ENCODE measurements at regions not wholly inside any gene's neighbourhood (a gene's known extent, or its start where the extent isn't known, plus 50 kb on each side); places are given as distances from the start of the nearest gene placed in this dataset.
"Not testable (repeated sequence)": the region's sequence is repeated elsewhere in the genome, so short reads cannot be mapped to it uniquely, and the experiment has no call there.

- Histone ChIP-seq H3K27me3 (no peaks in the 10 kb centered on the region), H3K27ac (no peak overlapping the region), H3K4me3 (no peak overlapping the region), H3K36me3 (no peaks in the 10 kb centered on the region), H3K9me3 (no peaks in the 10 kb centered on the region), H3K4me1 (peaks cover 0 to 10% (median 0%) of the 10 kb centered on the region in 4 donors)
- TF ChIP-seq CTCF (IDR thresholded peaks at IDR 0.05), result no peak
- TF ChIP-seq EP300 (IDR thresholded peaks at IDR 0.05), result no peak
- TF ChIP-seq POLR2A (IDR thresholded peaks at IDR 0.05), result no peak
- DNase-seq (ENCODE audit: low spot score in 2 of 2), result no peak
- 72 to 84% methylated on average over 1 of the region's 1 CpG for WGBS, 2 donors
Observed at GRCh38 chr21:15976807-15977206, 247.0 kb downstream of the USP25 start.

GRCh38 chr21:15978215-15978738 lies 248.5 kb downstream of the USP25 start:
- no peak overlapping the region for H3K4me3 ChIP-seq
- H3K27me3 ChIP-seq, result no peaks in the 10 kb centered on the region
- H3K36me3 ChIP-seq, result no peaks in the 10 kb centered on the region
- H3K4me1 ChIP-seq, result peaks cover 0 to 10% (median 0%) of the 10 kb centered on the region in 4 donors
- no peak overlapping the region for H3K27ac ChIP-seq
- no peak for TF ChIP-seq POLR2A (IDR thresholded peaks at IDR 0.05)
- no peak for TF ChIP-seq CTCF (IDR thresholded peaks at IDR 0.05)
- no peak for TF ChIP-seq EP300 (IDR thresholded peaks at IDR 0.05)
- DNase-seq (ENCODE audit: low spot score in 2 of 2), result no peak
- H3K9me3 ChIP-seq, result no peaks in the 10 kb centered on the region
- 55 to 68% methylated on average over 3 of the region's 3 CpGs for WGBS, 2 donors

GRCh38 chr21:15979493-15979892 lies 249.7 kb downstream of the USP25 start:
- DNase-seq (ENCODE audit: low spot score in 2 of 2), result not testable (repeated sequence)
- WGBS, 2 donors, result 97 to 99% methylated on average over 6 of the region's 6 CpGs

GRCh38 chr21:15986277-15986676 lies 256.5 kb downstream of the USP25 start:
- DNase-seq (ENCODE audit: low spot score in 2 of 2), result no peak
- TF ChIP-seq POLR2A (IDR thresholded peaks at IDR 0.05) (no peak), EP300 (IDR thresholded peaks at IDR 0.05) (no peak), CTCF (IDR thresholded peaks at IDR 0.05) (no peak)
- H3K4me3 ChIP-seq, result no peak overlapping the region
- WGBS, 2 donors, result 20 to 26% methylated on average over 1 of the region's 1 CpG
- H3K27me3 ChIP-seq, result no peaks in the 10 kb centered on the region
- H3K27ac ChIP-seq, result peak overlapping the region in 2 of 4 donors; percentile 32 to 33
- no peaks in the 10 kb centered on the region for H3K9me3 ChIP-seq
- H3K4me1 ChIP-seq, result peaks cover 0 to 6% (median 0%) of the 10 kb centered on the region in 4 donors
- no peaks in the 10 kb centered on the region for H3K36me3 ChIP-seq

More at GRCh38 chr21:15979493-15979892, 249.7 kb downstream of the USP25 start:
- not testable (repeated sequence) for H3K27ac ChIP-seq, H3K9me3 ChIP-seq, H3K27me3 ChIP-seq, H3K36me3 ChIP-seq, H3K4me3 ChIP-seq
- H3K4me1 ChIP-seq, result peaks cover 0 to 10% (median 0%) of the 10 kb centered on the region in 4 donors

GRCh38 chr21:15992171-15992570 lies 262.4 kb downstream of the USP25 start:
- Histone ChIP-seq H3K9me3 (no peaks in the 10 kb centered on the region), H3K4me3 (no peak overlapping the region), H3K4me1 (peaks cover 0 to 10% (median 0%) of the 10 kb centered on the region in 4 donors), H3K27me3 (no peaks in the 10 kb centered on the region), H3K27ac (no peak overlapping the region), H3K36me3 (no peaks in the 10 kb centered on the region)
- 31 to 50% methylated on average over 1 of the region's 1 CpG for WGBS, 2 donors
- TF ChIP-seq POLR2A (IDR thresholded peaks at IDR 0.05) (no peak), CTCF (IDR thresholded peaks at IDR 0.05) (no peak), EP300 (IDR thresholded peaks at IDR 0.05) (no peak)
- no peak for DNase-seq (ENCODE audit: low spot score in 2 of 2)

- TF ChIP-seq POLR2A (IDR thresholded peaks at IDR 0.05), result no peak
- no peak for TF ChIP-seq EP300 (IDR thresholded peaks at IDR 0.05)
- no peak for TF ChIP-seq CTCF (IDR thresholded peaks at IDR 0.05)
- no peak for DNase-seq (ENCODE audit: low spot score in 2 of 2)
- no peaks in the 10 kb centered on the region for H3K36me3 ChIP-seq
- no peak overlapping the region for H3K4me3 ChIP-seq
- H3K27ac ChIP-seq, result no peak overlapping the region
- peaks cover 0 to 10% (median 0%) of the 10 kb centered on the region in 4 donors for H3K4me1 ChIP-seq
- no peaks in the 10 kb centered on the region for H3K9me3 ChIP-seq
- no peaks in the 10 kb centered on the region for H3K27me3 ChIP-seq
- 94 to 97% methylated on average over 2 of the region's 2 CpGs for WGBS, 2 donors
Observed at GRCh38 chr21:15993951-15994350, 264.2 kb downstream of the USP25 start.
